GM19395 (cell line): ENCODE measurements at regions not wholly inside any gene's neighbourhood (a gene's known extent, or its start where the extent isn't known, plus 50 kb on each side); places are given as distances from the start of the nearest gene placed in this dataset.

Experiments
- ATAC-seq: cut with Tn5 transposase; IDR thresholded peaks from one replicate; pipeline ENCODE4 v1.9.1; 2021; ENCODE audit warnings: mild to moderate bottlenecking, moderate library complexity; ENCODE audit not compliant: unreplicated experiment

GRCh38 chr18:30929718-30930117 lies 112.8 kb downstream of the DSC3 start:
- no peak for ATAC-seq

DNA sequence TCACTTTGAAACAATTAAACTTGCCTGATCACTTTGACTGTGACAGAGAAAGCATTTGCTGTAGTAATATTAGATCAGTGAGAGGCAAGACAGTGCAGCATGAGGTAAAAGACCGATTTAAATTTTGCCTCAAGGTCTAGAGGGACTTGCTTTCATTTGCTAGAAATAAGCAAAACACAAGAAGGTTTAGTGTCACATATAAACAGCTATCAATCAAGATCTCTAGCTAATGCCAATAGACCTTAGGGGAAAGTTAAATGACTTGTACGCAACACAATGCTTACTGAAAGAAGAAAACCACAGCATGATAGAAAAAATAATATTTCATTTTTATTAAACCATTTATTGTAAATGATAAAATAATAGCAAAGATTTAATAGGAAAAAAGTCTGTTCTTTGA lies 113.5 kb downstream of the DSC3 start:
- no peak for ATAC-seq

DNA sequence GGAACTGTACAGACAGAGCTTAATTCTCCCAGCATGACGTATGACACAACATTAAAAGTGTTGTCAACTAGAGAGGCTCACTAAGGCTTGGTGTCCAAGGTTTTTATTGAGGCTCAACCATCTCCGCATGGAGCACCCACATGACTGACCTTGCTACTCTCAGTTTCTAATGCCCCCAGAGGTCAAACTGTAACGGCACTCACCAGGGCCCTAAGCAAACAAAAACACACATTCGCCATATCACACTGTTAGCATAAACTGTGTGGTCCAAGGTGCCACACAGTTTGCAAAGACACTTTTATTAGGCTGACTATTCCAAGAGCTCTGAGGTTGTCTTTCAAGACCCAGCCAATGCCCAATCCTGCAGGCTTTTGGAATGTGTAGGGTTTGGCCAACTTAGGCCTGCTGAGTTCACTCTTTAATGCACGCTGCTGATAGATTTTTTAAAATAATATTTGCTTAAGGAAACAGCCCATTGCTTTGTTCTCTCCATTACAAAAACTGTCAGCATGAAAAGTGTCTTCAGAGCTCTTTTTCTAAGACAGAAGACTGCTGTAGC lies 114.9 kb downstream of the DSC3 start:
- ATAC-seq, result no peak

- ATAC-seq, result no peak
Measured at GRCh38 chr18:30927042-30927441, 115.5 kb downstream of the DSC3 start.

GRCh38 chr18:30925795-30926194 lies 116.7 kb downstream of the DSC3 start:
- ATAC-seq, result no peak

DNA sequence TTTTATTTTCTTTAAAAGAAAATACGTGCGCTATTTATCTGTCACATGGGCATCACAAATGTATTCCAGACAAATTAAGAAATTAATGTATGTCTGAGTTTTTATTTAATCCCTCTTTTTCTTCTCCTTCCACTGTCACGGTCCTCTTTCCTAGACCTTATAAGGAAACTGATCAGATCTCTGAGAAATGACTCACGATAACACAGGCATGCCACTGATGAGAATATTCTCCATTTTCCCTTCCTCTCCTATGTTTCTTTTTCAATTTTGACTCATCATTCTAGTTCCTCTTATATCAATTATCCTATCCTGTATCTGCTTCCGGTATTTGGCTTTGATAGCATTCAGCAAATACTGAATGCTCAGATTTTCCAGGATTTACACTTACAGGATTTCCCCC lies 121.8 kb downstream of the DSC3 start:
- ATAC-seq, result no peak

DNA sequence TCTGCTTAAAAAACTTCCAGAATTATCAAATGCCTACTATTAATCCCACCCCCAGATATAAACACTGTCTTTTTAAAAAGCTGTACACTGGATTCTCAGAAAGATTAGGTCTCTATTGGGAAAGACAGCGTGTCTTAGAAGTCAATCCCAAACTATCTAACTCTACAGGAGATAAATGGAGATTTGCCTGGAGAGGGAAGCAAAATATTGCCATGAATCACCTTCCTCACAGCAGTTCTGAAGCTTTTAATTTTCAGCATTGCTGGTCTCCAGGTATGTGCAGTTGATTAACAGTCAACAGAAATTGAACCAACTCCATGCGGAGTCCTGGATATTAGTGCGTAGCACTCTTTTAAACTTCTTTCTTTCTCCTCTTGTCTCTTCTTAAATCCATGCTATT lies 122.2 kb downstream of the DSC3 start:
- no peak for ATAC-seq

DNA sequence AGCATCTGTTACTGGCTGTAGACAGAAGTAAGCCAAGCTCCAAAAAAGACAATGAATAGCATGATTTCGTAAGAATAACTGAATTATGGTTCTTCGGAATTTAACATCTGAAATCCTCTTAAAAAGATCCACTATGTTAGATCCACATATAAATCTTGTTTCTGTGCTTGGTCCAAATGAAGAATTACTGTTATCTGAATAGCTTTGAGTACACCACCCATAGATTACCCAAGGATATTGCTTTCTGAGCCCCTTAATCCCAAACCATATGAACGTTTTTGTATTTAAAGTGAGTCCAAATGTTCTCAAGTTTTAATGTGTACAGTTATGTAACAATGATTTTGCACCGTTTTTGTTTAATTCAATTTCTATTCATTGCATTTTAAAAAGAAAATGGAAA lies 124.9 kb downstream of the DSC3 start:
- no peak for ATAC-seq

DNA sequence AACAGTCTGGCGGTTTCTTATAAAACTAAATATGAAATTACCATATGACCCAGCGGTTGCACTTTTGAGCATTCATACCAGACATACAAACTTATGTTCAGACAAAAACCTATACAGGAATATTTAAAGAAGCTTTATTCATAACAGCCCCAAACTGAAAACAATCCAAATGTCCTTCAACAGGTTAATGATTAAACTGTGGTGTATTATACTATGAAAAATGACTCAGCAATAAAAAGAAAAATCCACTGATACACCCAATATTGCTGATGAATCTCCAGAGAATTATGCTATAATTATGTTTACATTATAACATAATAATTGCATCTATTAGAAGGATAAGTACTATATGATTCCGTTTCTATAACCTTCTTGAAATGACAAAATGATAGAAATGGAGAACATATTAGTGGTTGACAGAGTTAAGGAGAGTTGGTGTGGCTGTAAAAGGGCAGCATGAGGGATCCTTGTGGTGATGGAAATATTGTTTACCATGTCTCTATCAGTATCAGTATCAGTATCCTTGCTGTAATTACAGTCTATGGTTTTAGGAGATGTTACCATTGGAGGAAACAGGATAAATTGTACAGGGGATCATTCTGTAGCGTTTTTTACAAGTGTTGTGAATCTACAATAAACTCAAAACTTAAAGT lies 127.1 kb downstream of the DSC3 start:
- no peak for ATAC-seq

DNA sequence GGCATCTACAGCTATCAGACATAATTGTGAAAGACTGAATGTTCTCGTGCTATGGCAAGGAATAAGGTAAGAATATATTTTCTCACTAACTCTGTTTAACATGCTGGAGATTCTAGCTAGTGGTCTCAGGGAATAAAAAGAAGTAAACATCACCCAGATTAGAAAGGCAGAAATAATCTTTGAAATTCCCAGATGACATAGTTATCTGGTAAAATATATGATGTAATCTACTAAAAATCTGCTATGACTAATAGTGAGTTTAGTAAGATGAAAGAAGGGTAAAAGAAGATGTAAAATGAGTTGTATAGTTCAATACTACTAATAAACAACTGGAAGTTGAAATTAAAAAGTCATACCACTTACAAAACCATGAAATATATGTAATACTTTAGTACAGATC lies 134.2 kb downstream of the DSC3 start:
- no peak for ATAC-seq

DNA sequence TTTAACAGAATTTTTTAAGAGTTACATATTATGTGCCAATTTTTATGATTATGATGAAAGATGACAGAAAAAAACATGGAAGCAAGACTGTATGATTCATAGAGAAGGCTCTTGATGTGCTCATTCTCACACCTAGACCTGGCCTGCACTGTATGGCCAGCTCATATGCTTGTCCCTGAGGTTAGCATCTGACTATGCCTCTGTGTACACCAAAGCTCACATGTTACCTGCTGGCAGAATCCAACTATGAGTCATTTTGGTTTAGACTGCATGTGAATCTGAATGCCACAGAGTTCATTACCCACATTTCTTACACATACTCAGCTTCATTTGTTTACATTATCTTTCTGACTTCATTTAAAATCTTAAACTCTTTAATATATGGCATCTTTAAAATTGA lies 139.0 kb downstream of the DSC3 start:
- no peak for ATAC-seq

GRCh38 chr18:30889519-30890301 lies 152.8 kb downstream of the DSC3 start:
- no peak for ATAC-seq

- no peak for ATAC-seq
Measured at GRCh38 chr18:30888344-30888743, 154.2 kb downstream of the DSC3 start.

DNA sequence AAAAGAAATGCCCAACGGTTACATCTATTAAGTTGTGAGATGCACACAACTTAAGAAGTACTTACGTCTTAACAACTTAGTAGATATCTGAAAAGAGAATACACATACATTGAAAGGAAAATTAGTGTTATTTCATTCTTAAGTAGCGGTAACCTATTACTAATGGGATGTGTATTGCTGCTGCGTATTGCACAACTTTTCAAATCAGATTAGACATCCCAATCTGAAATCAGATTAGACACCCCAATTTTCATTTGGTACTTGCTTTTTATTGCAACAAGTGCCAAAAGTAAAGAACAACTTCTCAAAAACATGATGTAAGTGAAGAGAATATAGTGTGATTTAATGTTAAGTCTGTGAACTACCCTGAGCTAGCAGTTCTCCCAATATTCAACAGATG lies 155.5 kb downstream of the DSC3 start:
- ATAC-seq, result no peak

- ATAC-seq, result no peak
Measured at GRCh38 chr18:30870466-30870865, 172.1 kb downstream of the DSC3 start.

GRCh38 chr18:30862900-30863299 lies 179.6 kb downstream of the DSC3 start:
- ATAC-seq, result no peak

- ATAC-seq, result no peak
Measured at GRCh38 chr18:30860741-30861140, 181.8 kb downstream of the DSC3 start.

GRCh38 chr18:30859036-30859435 lies 183.5 kb downstream of the DSC3 start:
- no peak for ATAC-seq

GRCh38 chr18:30858560-30858959 lies 184.0 kb downstream of the DSC3 start:
- no peak for ATAC-seq

DNA sequence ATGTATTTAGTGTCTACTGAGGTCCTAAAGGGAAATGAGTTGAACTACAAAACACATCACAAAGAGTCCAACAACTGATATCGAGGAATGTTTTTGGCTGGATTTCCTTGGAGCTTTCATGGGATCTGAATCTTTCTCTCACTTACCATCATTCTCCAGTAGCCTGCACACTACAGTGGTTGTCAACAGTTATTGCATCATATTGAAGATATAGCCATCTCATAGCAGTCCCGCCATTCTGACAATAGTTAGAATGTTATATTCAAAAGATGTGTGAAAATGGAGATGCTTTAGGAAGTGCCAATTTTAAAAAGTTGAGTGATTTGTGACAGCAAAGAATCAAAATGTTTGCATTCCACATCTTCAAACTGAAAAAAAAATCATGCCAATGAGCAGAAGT lies 186.8 kb downstream of the DSC3 start:
- no peak for ATAC-seq

GRCh38 chr18:30852980-30853379 lies 189.6 kb downstream of the DSC3 start:
- no peak for ATAC-seq

- no peak for ATAC-seq
Measured at GRCh38 chr18:30852541-30852940, 190.0 kb downstream of the DSC3 start.
